OCI-LY3 (cell line): ENCODE measurements at regions not wholly inside any gene's neighbourhood (a gene's known extent, or its start where the extent isn't known, plus 50 kb on each side); places are given as distances from the start of the nearest gene placed in this dataset.

Experiments
- H2AFZ ChIP-seq: fragments of 200-600, 300-600 bp; shearing (Covaris generic); 2 replicates; pipeline ENCODE4 v1.6.0; 2014; ENCODE audit warnings: antibody characterized with exemption, low read depth, low read length
- H3K27ac ChIP-seq: fragments of 200-600, 300-600 bp; sonication (generic); 2 replicates; pipeline ENCODE4 v1.5.1; 2014; ENCODE audit warnings: mild to moderate bottlenecking, low read length, moderate library complexity, mixed read lengths
- H3K27me3 ChIP-seq: fragments of 200-600, 300-600 bp; sonication (generic); 2 replicates; pipeline ENCODE4 v1.6.1; 2014; ENCODE audit warnings: low read depth, low read length, mixed read lengths
- H3K36me3 ChIP-seq: fragments of 200-600, 300-600 bp; sonication (generic); replicated peaks from 2 replicates; pipeline ENCODE3; 2014; ENCODE audit warnings: low read depth, low read length, mixed read lengths
- H3K4me1 ChIP-seq: fragments of 300-600, 200-600 bp; sonication (generic); 2 replicates; pipeline ENCODE4 v1.6.1; 2014; ENCODE audit warnings: low read length, mixed read lengths
- H3K4me2 ChIP-seq: fragments of 200-600, 300-600 bp; sonication (generic); 2 replicates; pipeline ENCODE4 v1.6.1; 2014; ENCODE audit warnings: low read length, mixed read lengths
- H3K4me3 ChIP-seq: fragments of 300-600, 200-600 bp; sonication (generic); 2 replicates; pipeline ENCODE4 v1.5.1; 2014; ENCODE audit warnings: antibody characterized with exemption, mild to moderate bottlenecking, low read length, moderate library complexity
- H3K79me2 ChIP-seq: fragments of 300-600, 200-600 bp; shearing (Covaris generic); 2 replicates; pipeline ENCODE4 v1.6.1; 2014; ENCODE audit warnings: mild to moderate bottlenecking, low read length, mixed read lengths
- H3K9ac ChIP-seq: fragments of 300-600, 200-600 bp; shearing (Covaris generic); 2 replicates; pipeline ENCODE4 v1.6.0; 2014; ENCODE audit warnings: mild to moderate bottlenecking, low read length, moderate library complexity
- H3K9me3 ChIP-seq: fragments of 200-600, 300-600 bp; shearing (Covaris generic); 2 replicates; pipeline ENCODE4 v1.6.1; 2014; ENCODE audit warnings: low read length, mixed read lengths; ENCODE audit not compliant: insufficient read depth
- H4K20me1 ChIP-seq: fragments of 200-600, 300-600 bp; sonication (generic); 2 replicates; pipeline ENCODE4 v1.6.1; 2016; ENCODE audit warnings: low read length, mixed read lengths; ENCODE audit not compliant: insufficient read depth
- EZH2phosphoT487 ChIP-seq: fragments of 200-600 bp; shearing (Covaris generic); IDR thresholded peaks from 2 replicates; pipeline ENCODE4 v1.6.1; 2018; ENCODE audit warnings: antibody characterized with exemption, mixed run types, low read depth
- TF ChIP-seq, protein P1 (sequence below): fragments of 200-600, 300-600 bp; sonication (generic); IDR thresholded peaks from 2 replicates; pipeline ENCODE4 v1.5.1; 2014; ENCODE audit warnings: antibody characterized with exemption, low read length, low read depth

DNA sequence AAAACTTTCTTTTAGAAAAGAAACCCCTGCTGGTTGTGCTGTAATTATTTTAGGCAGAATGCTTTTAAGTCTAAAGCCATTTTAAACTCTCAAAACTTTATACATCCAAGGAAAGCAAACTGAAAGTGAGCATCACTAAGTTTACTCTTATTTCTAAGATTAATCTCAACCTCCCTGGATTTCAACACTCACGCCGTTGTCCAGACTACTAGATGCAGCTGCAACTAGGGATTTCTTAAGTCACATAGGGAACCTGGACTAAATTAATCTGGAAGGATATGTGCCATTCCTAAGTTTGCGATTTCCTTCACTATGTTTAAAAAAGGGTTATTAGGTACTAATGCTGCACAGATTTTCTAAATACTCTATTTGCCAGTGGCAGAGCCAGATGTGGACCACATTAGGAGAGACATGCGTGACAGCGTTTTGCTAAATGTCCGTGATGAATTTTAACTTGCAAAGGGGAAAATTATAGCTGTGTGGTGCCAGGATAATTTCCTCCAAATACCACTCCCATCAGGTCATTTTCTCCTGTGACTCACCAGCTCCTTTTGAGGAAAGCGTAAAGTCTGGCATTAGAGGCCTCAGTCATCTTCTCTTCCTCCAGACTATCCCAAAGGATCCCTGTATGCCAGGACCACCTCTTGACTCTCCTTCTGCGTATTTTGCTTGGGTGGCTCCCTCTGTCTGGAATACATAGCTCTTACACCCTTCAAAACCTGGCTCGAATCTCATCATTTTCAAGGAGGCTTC lies 143.7 kb downstream of the ATL2 start:
- H3K27ac ChIP-seq = no peak overlapping the region
- no peak overlapping the region for H3K9ac ChIP-seq
- no peak overlapping the region for H2AFZ ChIP-seq

DNA sequence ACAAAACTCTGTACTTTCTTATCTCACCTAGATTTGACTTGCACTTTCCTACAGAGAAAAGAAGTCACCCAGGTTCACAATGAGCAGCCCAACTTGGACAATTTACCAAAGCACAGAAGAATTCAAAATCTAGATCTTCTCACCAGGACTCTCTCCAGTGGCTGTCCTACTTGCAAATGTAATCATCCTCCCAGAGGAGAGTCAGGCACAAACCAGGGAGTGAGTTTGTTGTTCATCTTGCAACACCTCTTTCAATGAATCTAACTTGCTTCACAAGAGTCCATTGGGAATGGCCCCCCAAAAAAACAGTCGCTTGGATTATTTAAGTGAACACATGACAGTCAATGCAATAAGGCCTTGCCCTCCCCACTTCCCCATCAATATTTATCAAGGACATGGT lies 144.6 kb downstream of the ATL2 start:
- TF ChIP-seq, protein P1, sequence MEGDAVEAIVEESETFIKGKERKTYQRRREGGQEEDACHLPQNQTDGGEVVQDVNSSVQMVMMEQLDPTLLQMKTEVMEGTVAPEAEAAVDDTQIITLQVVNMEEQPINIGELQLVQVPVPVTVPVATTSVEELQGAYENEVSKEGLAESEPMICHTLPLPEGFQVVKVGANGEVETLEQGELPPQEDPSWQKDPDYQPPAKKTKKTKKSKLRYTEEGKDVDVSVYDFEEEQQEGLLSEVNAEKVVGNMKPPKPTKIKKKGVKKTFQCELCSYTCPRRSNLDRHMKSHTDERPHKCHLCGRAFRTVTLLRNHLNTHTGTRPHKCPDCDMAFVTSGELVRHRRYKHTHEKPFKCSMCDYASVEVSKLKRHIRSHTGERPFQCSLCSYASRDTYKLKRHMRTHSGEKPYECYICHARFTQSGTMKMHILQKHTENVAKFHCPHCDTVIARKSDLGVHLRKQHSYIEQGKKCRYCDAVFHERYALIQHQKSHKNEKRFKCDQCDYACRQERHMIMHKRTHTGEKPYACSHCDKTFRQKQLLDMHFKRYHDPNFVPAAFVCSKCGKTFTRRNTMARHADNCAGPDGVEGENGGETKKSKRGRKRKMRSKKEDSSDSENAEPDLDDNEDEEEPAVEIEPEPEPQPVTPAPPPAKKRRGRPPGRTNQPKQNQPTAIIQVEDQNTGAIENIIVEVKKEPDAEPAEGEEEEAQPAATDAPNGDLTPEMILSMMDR = no peak
- TF ChIP-seq EZH2phosphoT487 = no peak
- Histone ChIP-seq H3K9me3 (no peaks in the 10 kb centered on the region), H3K36me3 (no peaks in the 10 kb centered on the region), H3K27ac (no peak overlapping the region), H3K4me2 (no peak overlapping the region), H3K4me1 (no peaks in the 10 kb centered on the region), H3K4me3 (no peak overlapping the region), H2AFZ (no peak overlapping the region), H4K20me1 (no peaks in the 10 kb centered on the region), H3K27me3 (peaks cover 8% of the 10 kb centered on the region; the same call in 1 of the 2 replicates), H3K9ac (no peak overlapping the region), H3K79me2 (no peaks in the 10 kb centered on the region)

More for the DNA sequence above, 143.7 kb downstream of the ATL2 start:
- Histone ChIP-seq H3K27me3 (peaks cover 8% of the 10 kb centered on the region; the same call in 1 of the 2 replicates), H3K4me3 (no peak overlapping the region), H4K20me1 (no peaks in the 10 kb centered on the region), H3K79me2 (no peaks in the 10 kb centered on the region), H3K9me3 (no peaks in the 10 kb centered on the region), H3K4me2 (no peak overlapping the region), H3K36me3 (no peaks in the 10 kb centered on the region), H3K4me1 (no peaks in the 10 kb centered on the region)
- TF ChIP-seq, protein P1 = no peak
- no peak for TF ChIP-seq EZH2phosphoT487

DNA sequence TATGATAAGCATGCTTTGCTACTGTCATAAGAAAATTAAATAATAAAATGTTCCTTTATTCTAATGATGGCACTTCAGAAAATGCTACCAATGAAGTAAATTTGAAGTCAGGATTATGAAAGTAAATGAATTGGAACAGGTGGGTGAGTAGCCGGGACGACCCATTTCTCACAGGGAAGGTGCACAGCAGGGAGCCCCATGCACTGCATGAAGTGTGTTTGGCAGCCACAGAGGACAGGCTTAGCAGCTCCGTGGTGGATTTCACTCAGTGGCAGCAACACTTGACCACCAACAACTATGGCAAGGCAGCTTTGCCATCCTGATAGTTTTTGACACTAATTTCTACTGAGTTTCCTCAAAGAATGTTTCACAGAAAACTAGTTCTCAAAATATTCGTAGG lies 146.3 kb downstream of the ATL2 start:
- Histone ChIP-seq H3K4me3 (no peak overlapping the region), H3K27ac (no peak overlapping the region), H3K9ac (no peak overlapping the region), H3K79me2 (no peaks in the 10 kb centered on the region), H3K9me3 (no peaks in the 10 kb centered on the region), H3K27me3 (peaks cover 17% of the 10 kb centered on the region), H3K4me1 (no peaks in the 10 kb centered on the region), H4K20me1 (no peaks in the 10 kb centered on the region), H2AFZ (no peak overlapping the region), H3K36me3 (no peaks in the 10 kb centered on the region), H3K4me2 (no peak overlapping the region)
- TF ChIP-seq EZH2phosphoT487 = no peak
- TF ChIP-seq, protein P1 = no peak

DNA sequence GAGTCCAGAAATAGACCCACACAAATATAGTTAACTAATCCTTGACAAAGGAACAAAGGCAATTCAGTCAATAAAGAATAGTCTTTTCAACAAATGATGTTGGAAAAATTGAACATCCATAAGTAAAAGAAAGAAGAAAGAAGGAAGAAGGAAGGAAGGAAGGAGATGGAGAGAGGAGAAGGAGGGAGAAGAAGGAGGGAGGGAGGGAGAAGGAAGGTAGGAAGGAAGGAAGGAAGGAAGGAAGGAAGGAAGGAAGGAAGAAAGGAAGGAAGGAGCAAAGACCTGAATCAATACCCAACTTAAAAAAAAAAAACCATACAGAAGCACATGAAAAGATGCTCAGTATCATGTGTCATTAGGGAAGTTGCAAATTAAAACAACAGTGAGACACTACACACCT lies 148.3 kb downstream of the ATL2 start:
- Histone ChIP-seq H3K9me3 (no peaks in the 10 kb centered on the region), H2AFZ (no peak overlapping the region), H4K20me1 (no peaks in the 10 kb centered on the region), H3K4me1 (no peaks in the 10 kb centered on the region), H3K4me3 (no peak overlapping the region), H3K36me3 (no peaks in the 10 kb centered on the region), H3K27ac (no peak overlapping the region), H3K9ac (no peak overlapping the region), H3K4me2 (no peak overlapping the region), H3K27me3 (peaks cover 22% of the 10 kb centered on the region), H3K79me2 (no peaks in the 10 kb centered on the region)
- TF ChIP-seq EZH2phosphoT487 = no peak
- TF ChIP-seq, protein P1 = no peak
